ENCODE measurements at regions not wholly inside any gene's neighbourhood (a gene's known extent, or its start where the extent isn't known, plus 50 kb on each side); places are given as distances from the start of the nearest gene placed in this dataset.
"Not testable (repeated sequence)": the region's sequence is repeated elsewhere in the genome, so short reads cannot be mapped to it uniquely, and the experiment has no call there.

DNA sequence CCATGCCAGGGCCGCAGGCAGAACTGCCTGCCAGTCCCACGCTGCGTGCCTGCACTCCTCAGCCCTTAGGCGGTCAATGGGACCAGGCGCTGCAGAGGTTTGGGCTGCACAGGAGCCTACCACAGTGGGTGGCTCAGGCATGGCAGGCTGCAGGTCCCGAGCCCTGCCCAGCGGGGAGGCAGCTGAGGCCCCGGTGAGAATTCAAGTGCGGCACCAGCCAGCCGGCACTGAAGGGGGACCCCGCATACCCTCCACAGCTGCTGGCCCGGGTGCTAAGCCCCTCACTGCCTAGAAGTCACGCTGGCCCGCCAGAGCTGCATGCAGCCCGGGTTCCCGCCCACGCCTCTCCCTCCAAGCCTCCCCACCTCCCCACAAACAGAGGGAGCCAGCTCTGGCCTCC, 302.5 kb upstream of the UGT8 start:
- no peak for DNase-seq (ENCODE audit: low read depth)

DNA sequence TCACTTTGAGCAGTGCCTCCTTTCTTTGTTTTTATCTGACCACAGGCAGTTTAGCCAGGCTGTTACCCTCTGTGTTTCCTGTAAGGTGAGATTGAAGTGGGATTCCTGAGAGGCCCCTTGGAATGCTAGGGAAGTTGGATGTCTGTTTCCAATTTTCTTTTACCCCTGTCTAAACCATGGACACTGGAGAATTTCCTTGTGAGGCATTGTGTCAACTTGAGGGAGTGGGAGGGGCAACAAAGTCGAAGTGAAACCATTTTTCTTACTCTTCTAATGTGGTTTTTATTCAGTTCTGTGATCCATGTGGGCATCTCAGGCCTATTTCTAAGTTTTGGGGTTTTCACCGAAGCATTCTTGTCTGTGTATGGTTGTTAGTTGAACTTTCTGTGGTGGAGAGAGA, 296.1 kb upstream of the UGT8 start:
- DNase-seq (ENCODE audit: low read depth), result no peak

DNA sequence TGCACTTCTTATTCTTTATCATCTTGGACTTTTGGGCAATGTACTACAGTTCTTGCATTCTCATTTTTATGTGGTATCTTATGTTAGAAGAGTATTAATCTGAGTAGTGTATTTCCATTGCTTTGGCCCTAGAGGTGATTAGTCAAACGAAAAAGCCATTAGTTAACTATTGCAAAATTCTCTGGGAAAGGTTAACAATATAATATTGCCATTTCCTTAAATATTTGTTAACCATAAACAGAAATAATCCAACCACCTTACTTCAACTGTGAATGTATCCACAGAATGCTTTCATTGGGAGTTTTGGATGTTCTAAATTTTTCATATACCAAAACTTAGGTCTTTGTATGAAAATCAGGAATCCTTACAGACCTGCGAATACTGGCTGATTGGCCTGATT, 294.6 kb upstream of the UGT8 start:
- no peak for DNase-seq (ENCODE audit: low read depth)

DNA sequence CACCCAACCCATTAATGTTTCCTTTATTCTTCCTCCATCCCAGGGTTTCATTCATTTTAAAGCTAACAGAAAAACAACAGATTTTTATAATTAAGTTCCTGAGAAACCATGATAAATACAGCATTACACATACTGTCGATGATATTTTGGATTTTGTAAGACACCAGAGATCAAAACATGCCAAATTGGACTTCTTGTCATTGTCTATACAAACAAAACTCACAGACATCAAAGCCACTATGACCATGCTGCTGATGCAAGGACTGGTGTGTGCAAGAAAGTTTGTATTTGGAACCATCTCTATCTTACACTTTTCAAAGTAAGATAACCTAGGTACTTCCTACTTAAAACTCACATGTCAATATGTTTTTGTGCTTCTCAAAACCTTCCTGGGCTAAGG, 294.0 kb upstream of the UGT8 start:
- no peak for DNase-seq (ENCODE audit: low read depth)

DNA sequence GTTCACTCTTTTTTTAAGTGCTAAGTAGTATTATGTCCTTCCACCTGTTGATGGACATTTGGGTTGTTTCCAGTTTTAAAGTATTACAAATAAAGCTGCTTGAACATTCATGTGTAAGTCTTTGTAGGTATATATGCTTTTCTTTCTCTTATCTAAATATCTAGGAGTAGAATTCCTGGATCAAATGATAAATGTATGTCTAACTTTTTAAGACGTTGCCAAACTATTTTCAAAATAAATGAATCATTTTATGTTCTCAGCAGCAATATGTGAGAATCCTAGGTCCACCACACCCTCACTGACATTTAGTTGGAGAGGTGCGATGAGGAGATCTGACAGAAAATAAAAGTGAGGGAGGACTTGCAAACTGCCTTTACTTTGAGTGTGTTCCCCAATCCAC, 291.7 kb upstream of the UGT8 start:
- no peak for DNase-seq (ENCODE audit: low read depth)

DNA sequence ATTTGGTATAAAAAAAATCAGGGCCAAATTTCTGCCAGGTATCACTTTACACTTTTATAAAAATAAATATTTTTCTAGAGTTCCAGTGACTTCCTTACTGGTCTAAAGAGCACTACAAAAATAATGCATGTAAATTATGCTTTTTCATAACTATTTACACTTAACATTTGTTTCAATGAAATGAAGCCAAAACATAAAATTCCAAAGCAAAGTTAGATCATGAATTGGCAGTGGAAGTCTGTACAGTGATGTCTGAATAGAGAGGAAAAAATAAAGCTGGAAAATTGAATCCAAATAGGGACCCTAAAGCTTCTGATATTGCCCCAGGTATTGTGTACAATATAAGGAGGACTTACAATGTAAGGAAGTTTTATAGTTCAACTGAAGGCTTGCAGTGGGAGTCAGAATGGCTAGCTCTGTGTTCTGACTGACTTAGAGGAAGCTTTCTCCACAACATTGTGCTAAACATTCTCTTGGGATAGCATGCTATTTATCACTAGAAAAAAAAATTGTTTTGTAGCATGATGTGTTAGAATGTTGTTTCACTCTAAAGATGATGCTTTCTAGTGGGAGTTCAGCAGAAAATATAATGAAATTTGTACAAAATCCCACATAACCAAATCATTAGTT, 288.2 kb upstream of the UGT8 start:
- no peak for DNase-seq (ENCODE audit: low read depth)

DNA sequence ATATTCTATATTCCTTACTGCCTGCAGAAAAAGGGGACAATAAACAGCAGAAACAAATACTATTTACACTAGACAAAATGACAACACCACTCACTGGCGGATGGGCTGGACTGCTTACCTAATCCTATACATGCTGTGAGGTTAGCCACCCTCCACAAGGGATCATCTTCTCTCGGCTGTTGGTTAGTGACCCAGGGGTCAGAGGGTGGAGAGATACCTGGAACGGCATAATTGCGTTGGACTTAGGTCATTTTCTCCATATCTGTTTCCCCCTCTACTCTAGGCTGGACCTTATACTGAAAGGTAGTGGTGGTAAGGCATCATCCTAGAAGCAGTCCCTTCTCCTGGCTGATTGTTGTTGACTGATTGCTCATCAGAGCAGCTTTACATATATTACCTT, 286.8 kb upstream of the UGT8 start:
- no peak for DNase-seq (ENCODE audit: low read depth)

DNA sequence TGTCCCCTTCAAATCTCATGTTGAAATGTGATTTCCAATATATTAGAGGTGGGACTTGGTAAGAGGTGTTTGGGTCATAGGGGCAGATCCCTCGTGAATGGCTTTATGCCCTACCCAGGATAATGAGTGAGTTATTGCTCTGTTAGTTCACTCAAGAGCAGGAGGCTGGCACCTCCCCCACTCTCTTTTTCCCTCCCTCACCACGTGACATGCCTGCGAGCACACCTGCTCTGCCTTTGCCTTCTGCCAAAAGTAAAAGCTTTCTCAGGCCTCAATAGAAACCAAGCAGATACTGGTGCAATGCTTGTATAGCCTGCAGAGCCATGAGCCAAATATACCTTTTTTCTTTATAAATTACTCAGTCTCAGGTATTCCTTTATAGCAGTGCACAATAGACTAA, 286.3 kb upstream of the UGT8 start:
- DNase-seq (ENCODE audit: low read depth), result no peak

DNA sequence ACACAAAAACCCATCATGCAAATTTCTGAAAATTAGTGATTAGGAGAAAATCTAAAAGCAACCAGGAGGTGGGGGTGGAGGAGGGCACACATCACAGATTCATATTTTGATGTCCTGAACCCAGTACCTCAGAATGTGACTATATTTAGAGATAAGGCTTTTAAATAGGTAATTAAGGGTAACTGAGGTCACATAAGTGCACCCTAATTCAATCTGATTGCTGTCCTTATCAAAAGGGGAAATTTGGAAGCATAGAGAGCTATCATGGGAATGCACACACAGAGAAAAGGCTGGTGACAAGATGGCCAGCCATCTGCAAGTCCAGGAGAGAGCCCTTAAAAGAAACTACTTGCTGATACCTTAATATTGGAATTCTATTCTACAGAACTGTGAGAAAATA, 281.8 kb upstream of the UGT8 start:
- no peak for DNase-seq (ENCODE audit: low read depth)

DNA sequence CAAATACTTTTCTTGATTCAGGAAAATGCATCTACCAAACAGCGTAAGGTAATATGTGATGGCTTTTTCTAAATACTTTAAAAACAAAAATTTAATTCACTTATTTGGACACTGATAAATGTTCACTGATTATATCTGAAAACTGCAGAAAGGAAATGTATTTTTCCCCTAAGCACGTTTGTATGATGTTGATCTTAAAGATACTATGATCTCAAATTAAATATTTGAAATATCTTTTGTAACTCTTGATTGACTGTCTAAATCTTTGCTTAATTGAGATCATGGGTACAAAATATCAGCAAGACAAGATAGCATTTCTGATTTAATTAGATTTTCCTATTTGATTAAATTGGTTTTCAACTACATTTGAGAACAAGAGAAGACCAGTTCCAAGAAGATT, 281.0 kb upstream of the UGT8 start:
- no peak for DNase-seq (ENCODE audit: low read depth)

DNA sequence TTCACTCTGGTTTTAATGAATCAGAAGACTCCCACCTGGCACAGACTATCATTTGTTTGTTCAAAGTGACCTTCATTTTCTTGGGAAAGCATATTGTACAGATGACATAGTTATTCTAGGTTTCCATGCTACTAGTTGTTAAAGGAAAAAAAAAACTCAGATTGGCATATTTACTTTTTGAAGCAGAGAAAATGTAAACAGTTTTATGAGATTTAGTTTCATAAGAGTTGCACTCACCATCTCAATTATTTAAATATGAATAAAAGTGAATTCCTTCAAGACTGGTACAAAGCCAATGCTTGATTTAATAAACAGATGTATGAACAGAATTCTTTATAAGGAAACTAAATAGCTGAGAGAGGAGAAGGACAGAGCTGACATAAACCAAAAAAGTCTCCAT, 280.3 kb upstream of the UGT8 start:
- DNase-seq (ENCODE audit: low read depth), result no peak

DNA sequence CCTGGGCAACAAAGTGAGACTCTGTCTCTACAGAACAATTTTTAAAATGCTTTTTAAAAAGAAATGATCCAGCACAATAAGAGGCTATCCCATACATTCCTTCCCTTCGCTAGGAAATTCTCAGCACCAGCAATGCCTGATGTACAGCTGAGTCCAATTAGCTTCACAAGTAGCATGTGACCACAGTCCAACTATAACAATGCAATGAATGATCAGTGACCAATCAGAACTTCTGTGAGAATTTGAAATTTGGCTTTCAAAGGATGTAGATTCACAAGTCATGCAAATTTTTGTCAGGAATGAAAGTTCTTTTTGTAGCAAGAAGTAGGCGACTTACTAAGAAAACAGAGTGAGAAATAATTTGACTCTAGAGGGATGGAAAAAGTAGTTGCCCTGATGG, 278.5 kb upstream of the UGT8 start:
- DNase-seq (ENCODE audit: low read depth), result no peak

DNA sequence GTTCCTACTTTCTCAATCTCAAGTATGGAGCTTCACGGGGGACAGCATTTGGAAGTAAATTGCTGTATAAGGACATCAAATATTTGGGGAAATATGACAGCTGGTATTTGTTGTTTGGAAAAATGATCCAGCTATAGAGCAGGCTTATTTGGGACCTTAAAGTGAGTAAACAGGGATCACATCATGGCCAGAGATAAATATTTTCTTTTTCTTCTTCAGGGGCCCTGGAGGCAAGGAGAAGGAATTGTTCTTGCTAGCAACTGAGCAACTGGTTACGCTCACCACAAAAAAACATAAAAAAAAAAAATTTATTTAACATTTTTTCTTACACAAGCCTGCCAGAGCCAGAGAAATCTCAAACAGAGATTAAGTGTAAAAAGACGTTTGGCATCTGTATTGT, 277.2 kb upstream of the UGT8 start:
- no peak for DNase-seq (ENCODE audit: low read depth)

DNA sequence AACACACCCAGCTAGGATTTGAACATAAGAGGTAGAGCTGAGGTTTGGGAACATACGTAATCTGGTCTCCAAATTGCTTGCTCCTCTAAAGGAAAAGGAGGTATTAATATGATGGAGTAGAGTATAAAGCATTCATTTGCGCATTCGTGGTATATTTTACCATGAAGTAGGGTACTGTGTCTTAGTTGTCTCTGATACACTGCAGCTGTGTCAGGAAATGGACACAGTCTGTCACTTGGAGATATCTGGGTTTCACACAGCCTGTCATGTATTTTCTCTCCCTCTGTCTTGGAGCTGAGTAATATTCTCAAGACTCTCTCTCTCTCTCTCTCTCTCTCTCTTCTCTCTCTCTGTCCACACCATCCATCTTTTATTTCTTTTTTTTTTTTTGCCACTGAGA, 274.8 kb upstream of the UGT8 start:
- DNase-seq (ENCODE audit: low read depth), result no peak

DNA sequence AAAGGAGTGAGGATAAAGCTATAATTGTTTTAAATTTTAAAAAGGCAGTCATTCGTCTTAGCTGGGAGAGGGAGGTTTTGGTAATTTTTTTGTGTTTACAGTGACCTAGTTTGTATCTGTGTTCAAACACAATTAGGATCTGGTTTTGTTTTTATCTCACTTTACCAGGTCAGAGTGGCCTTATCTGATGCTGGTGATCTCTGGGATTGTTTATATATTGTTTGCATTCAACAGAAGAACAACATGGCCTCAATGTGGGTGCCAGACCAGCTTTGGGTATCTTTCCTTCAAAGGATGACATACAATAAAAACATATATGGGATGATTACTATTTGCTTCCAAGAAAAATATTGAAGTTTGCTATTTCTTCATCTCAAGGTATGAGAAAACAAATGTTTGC, 272.2 kb upstream of the UGT8 start:
- DNase-seq (ENCODE audit: low read depth), result no peak

DNA sequence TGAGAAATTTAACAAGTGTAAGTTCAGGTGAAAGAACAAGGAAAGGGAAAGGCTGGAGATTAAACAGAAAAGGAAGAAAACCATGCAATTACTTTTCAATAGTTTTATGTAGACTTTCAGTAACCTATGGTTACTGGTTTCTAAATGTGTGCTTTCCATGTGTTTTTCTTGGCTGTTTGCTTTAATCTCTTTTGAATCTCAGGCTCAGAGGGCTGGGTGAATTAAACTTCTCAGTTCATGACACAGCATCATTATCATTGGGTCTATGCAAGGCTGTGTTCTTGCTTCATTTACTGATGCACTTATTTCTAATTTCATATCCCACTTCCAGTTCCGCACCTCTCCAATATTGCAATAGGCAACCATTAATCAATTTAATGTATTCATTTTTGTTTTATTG, 266.5 kb upstream of the UGT8 start:
- DNase-seq (ENCODE audit: low read depth), result no peak

DNA sequence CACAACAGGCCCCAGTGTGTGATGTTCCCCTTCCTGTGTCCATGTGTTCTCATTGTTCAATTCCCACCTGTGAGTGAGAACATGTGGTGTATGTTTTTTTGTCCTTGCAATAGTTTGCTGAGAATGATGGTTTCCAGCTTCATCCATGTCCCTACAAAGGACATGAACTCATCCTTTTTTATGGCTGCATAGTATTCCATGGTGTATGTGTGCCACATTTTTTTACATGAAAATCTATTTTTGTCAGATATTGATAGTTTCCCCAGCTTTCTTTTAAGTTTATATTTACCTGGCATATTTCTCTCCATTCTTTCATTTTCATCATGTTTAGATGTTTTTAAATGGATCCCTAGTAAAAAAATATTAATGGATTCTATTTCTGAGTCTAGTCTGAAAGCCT, 264.2 kb upstream of the UGT8 start:
- not testable (repeated sequence) for DNase-seq (ENCODE audit: low read depth)

DNA sequence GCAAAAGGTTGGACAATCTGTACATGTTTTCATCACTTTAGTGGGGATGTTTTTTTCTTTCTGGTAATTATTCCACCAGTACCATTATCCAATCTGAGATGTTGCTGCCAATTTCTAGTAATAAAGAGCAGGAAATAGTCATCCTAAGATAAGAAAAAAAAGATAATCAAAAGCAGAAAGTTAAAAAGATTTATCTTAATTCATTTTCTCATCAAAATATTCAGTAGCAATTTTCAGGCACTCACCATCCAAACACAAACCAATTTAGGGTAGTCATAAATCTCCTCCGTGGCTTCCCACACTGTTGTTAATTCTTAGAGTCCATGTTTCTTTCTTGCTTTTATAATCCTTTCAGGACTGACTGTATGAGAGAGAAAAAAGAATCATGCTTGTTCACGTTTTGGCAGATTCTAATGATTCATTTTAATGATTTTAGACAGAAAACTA, 263.7 kb upstream of the UGT8 start:
- DNase-seq (ENCODE audit: low read depth), result no peak

DNA sequence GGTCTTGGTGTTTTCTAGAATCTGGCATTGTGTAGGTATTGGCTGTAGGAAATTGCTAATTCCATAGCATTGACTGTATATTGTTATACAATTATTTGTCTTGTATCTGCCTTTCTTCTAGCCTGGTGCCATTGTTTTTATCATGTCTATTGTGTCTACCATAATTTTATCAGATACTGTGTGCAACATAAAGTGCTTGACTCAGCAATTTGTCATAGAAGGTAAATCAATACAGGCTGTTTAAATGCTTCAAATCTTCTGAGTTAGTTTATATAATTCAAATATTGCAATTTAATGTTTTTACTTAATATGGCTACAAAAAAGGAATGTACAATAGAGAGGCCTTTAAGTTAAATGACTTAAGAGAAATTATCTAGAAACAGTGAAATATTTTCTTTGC, 263.3 kb upstream of the UGT8 start:
- no peak for DNase-seq (ENCODE audit: low read depth)

DNA sequence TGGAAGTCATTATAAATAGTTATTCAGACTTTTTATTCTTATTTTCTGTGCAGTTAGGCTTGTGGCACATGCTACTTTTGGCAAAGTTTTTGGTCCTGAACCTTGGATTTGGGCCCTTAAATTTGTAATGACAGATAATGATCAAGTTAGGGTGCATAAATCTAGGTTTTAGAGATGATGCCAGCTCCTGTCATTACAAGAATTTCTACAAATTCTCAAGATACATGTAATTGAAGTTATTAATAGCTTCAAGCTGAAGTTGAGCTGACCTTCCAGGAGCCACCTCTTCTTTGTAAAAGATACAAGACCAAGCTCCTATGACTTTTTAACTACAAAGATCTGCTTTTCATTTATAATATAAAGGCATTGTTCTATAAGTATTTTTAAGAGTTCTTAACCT, 255.6 kb upstream of the UGT8 start:
- DNase-seq (ENCODE audit: low read depth), result no peak

DNA sequence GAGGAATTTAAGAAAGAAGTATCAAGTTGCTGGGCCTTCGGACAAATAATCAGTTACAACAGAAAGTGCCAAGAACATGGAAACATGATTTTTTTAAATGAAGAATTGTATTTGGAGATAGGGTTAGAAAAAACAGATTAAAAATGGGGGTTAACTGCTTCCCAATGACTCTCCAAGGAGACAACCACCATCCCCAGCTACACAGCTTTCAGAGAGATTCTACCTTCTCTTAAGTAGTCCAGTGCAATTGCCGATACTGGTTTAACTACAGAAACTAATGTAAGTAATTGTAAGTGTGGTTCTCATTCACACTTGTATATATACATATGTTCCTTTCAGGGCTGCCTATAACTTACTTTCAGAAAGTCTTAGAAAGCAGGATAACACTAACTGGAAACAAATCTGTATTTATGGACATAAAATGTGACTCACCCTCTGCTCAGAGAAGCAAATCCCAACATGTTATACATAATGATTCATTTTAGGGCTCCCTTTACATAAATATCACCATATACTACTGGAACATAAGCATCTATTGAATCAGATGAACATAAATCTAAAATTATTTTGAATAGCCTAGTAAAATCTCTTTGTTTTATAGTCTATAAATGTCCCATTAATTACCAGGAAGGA, 248.9 kb upstream of the UGT8 start:
- DNase-seq (ENCODE audit: low read depth), result no peak

DNA sequence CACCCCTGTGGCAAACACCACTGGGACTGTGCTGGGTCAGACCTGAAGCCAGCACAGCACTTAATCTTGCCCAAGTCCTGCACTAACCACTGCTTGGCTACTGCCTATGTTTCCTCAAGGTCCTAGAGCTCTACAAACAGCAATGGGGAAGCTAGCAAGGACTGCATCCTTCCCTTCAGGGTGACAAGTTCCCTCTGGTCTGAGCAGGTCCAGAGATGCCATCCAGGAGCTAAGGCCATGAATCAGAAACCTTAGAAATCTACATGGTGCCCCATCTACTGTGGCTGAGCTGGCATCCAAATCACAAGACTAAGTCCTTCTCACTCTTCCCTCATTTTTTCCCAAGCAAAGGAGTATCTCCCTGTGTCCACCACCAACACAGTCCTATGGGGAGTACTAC, 239.7 kb upstream of the UGT8 start:
- DNase-seq (ENCODE audit: low read depth), result no peak

DNA sequence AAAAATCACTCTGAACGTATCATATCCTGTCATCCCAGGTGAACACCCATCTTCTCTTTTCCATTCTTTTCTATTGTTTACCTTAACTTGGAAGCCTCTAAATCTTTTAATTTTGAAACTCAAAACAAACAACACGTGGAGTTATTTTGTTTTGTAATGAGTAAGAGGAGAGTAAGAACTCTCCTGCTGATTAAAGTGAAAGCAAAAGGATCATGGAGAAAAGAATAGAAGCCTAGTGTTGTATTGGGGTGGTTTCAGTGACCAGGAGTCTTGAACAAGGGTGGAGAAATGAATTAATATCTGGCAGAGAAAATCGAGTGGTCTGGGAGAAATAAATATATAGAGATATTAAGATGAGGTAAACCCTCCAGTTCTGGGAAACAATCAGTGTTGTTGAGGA, 237.4 kb upstream of the UGT8 start:
- DNase-seq (ENCODE audit: low read depth), result no peak

DNA sequence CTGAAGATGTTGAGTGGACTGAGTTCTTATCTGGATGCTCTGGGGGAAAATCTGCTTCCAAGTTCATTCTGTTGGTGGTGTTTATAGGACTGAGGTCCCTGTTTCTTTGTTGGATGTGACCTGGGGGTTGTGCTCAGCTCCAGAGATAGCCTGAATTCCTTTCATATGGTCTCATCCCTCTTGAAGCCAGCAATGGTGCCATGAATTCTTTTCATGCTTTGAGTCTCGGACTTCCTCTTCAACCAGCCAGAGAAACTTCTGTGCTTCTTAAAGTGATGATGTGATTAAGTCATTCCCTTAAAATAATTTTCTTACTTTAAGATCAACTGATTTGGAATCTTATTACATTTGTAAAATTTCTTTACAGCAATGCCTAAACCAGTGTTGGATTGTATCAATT, 233.8 kb upstream of the UGT8 start:
- no peak for DNase-seq (ENCODE audit: low read depth)

DNA sequence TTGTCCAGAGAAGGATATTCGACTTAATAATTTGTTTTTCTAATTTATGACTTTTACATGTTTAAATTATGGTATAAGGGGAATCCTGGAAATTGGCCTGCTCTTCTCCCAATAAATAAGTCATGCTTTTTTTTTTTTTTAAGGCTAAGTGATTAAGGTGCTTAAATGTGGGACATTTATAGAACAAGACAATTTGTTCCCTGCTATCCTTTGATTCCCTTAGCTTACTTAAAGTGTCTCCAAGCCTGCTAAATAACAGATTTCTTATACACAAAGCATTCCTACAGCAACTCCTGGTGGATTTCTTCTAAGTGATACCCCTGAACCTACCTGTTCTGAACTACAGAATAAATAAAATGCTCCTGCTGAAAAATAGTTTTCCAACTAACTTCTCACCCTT, 233.0 kb upstream of the UGT8 start:
- no peak for DNase-seq (ENCODE audit: low read depth)

Measured in activated T-helper 1 cell treated with Interleukin-2 at 50 U/mL for 16 hours (primary cell).